Non-pigmented ciliary epithelial cell (primary cell): ENCODE measurements at regions not wholly inside any gene's neighbourhood (a gene's known extent, or its start where the extent isn't known, plus 50 kb on each side); places are given as distances from the start of the nearest gene placed in this dataset.
A peak's percentile ranks its signal among the peaks of the same experiment; 100 is the strongest.
"Not testable (repeated sequence)": the region's sequence is repeated elsewhere in the genome, so short reads cannot be mapped to it uniquely, and the experiment has no call there.

ENCODE experiments used
- DNase-seq: peaks from one replicate; pipeline ENCODE4 v3.0.0-alpha.2; 2010; ENCODE audit warnings: low read depth

- DNase-seq = no peak
These were observed 463.6 kb upstream of the MEF2C start for GRCh38 chr5:89346573-89346972.

- no peak for DNase-seq
These were observed 460.7 kb upstream of the MEF2C start for GRCh38 chr5:89343666-89344065.

GRCh38 chr5:89342106-89342876 is 459.3 kb upstream of the MEF2C start:
- DNase-seq = peak; percentile 80

- DNase-seq = no peak
These were observed 456.0 kb upstream of the MEF2C start for GRCh38 chr5:89338935-89339334.

- no peak for DNase-seq
These were observed 453.1 kb upstream of the MEF2C start for GRCh38 chr5:89336111-89336510.

- DNase-seq = no peak
These were observed 447.2 kb upstream of the MEF2C start for GRCh38 chr5:89330140-89330539.

- DNase-seq = no peak
These were observed 444.6 kb upstream of the MEF2C start for GRCh38 chr5:89327608-89328007.

GRCh38 chr5:89324990-89325389 is 442.0 kb upstream of the MEF2C start:
- no peak for DNase-seq

GRCh38 chr5:89320421-89321277 is 437.7 kb upstream of the MEF2C start:
- DNase-seq = no peak

- not testable (repeated sequence) for DNase-seq
These were observed 434.9 kb upstream of the MEF2C start for GRCh38 chr5:89317838-89318237.

- no peak for DNase-seq
These were observed 432.5 kb upstream of the MEF2C start for GRCh38 chr5:89315286-89316100.

- peak; percentile 91 for DNase-seq
These were observed 431.0 kb upstream of the MEF2C start for GRCh38 chr5:89313804-89314588.

- peak; percentile 74 for DNase-seq
These were observed 430.1 kb upstream of the MEF2C start for GRCh38 chr5:89313044-89313443.

GRCh38 chr5:89309268-89309667 is 426.3 kb upstream of the MEF2C start:
- no peak for DNase-seq

GRCh38 chr5:89308606-89309040 is 425.6 kb upstream of the MEF2C start:
- DNase-seq = no peak

GRCh38 chr5:89307972-89308371 is 425.0 kb upstream of the MEF2C start:
- no peak for DNase-seq

GRCh38 chr5:89307141-89307540 is 424.2 kb upstream of the MEF2C start:
- DNase-seq = not testable (repeated sequence)

- DNase-seq = no peak
These were observed 420.1 kb upstream of the MEF2C start for GRCh38 chr5:89303033-89303480.

- DNase-seq = no peak
These were observed 419.3 kb upstream of the MEF2C start for GRCh38 chr5:89302102-89302891.

- DNase-seq = no peak
These were observed 418.5 kb upstream of the MEF2C start for GRCh38 chr5:89301321-89302025.
